Fibroblast of skin of back (primary cell): ENCODE measurements at regions not wholly inside any gene's neighbourhood (a gene's known extent, or its start where the extent isn't known, plus 50 kb on each side); places are given as distances from the start of the nearest gene placed in this dataset.
"Not testable (repeated sequence)": the region's sequence is repeated elsewhere in the genome, so short reads cannot be mapped to it uniquely, and the experiment has no call there.

Source experiments
- DNase-seq: peaks from one replicate; pipeline ENCODE4 v3.0.0-alpha.2; 2013

DNA sequence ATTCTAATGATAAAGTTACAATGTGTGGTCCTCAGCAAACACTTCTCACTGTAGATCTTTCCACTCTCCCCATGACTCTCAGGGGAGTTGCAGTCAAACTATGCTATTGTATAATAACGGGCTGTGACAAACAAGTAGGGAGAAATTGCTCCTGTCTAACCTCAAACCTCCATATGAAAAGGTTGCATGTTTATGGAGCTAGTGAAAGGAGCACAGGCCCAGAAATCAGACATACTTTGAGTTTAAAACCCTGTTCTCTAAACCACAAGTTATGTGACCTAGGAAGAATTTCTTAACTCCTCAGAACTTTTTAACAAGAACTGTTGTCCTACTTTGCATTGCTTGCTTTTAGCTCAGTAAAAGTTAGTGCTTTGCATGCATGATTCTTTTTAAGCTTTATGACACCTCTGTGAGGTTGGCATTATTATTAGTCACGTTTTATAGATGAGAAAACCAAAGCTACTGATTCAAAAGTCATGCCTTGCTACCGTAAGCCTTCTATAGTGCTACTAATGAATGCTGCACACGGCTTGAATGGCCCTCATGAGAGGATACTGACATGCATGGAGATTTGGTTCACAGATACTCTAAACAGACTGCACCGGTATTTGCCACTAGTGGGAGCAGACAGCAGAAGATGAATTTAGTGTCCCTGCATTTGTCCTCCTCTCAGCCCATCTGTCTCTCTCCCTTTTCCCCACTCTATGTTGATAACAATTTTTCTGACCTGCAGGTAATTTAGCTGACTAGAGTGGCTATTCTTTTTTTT is 129.5 kb upstream of the PCGF5 start:
- DNase-seq: no peak

DNA sequence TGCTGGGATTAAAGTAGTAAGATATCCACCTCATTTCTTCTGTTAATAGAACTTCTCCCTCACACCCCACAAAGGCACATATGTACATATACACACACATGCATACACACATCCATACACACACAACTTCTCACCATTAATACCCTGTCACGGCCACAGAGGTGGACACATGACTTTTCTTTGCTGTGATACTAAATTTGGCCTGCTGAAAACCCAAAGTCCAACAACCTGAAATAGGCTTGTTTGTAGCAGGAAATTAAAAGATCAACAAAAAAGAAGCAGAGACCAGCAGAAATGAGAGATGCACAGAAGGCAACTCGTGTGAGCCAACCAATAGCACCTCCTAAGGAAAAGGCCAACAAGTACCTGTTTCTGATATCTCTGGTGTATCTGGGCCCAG is 128.7 kb upstream of the PCGF5 start:
- DNase-seq: no peak

- DNase-seq: no peak
Measured at GRCh38 chr10:91096274-91096673, 124.2 kb upstream of the PCGF5 start.

DNA sequence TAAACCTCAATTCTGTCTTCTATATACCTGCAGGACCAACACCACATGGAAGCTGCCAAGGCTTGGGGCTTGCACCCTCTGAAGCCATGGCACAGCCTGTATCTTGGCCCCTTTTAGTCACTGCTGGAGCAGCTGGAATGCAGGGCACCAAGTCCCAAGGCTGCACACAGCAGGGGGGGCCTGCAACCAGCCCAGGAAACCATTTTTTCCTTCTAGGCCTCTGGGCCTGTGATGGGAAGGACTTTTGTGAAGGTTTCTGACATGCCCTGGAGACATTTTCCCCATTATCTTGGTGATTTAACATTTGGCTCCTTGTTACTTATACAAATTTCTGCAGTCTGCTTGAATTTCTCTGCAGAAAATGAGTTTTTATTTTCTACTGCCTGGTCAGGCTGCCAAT is 123.2 kb upstream of the PCGF5 start:
- DNase-seq: no peak

GRCh38 chr10:91098021-91098420 is 122.4 kb upstream of the PCGF5 start:
- DNase-seq: not testable (repeated sequence)

- DNase-seq: no peak
Measured at GRCh38 chr10:91103384-91104192, 116.9 kb upstream of the PCGF5 start.

GRCh38 chr10:91104193-91105041 is 116.0 kb upstream of the PCGF5 start:
- DNase-seq: no peak

DNA sequence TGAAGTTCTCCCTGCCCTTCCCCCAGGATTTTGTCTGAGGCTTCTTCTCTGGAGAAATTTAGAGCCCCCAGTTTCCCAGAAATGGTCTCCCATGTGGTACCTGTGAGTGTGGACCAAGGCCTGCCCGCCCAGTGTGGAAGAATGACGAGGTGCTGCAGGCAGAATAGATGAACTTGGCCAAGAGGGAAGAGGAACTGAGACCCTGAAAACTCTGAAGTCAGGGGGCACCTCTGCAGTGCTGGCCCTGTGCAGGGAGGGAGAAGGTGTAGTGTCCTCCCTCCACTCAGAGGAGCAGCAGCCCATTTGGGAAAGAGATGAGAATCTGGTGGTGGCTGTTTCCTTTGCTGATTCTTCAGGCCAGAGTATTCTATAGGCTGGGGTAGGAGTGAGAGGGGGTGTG is 115.2 kb upstream of the PCGF5 start:
- no peak for DNase-seq

- DNase-seq: no peak
Measured at GRCh38 chr10:91108820-91109219, 111.6 kb upstream of the PCGF5 start.

DNA sequence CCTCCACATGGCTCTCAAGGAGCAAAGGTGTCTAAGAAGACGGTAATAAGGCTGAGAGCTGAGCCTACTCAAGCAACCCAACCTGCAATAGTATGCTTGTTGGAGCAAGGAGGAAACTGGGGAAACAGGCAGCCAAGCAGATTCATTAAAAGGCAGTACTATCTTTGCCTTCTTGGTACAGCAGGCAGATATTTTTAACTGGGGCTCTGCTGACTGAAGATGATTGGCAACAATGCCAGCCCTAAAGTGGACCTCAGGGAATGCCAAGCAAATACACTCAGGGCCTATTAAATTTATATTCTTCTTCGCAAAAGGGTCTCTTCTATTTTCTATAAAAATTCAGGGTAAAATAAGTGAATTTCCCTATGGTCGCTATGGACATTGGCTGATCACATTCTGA is 109.4 kb upstream of the PCGF5 start:
- no peak for DNase-seq

- DNase-seq: no peak
Measured at GRCh38 chr10:91115618-91116390, 104.7 kb upstream of the PCGF5 start.

GRCh38 chr10:91117505-91117904 is 103.0 kb upstream of the PCGF5 start:
- no peak for DNase-seq

GRCh38 chr10:91120348-91120747 is 100.1 kb upstream of the PCGF5 start:
- no peak for DNase-seq

DNA sequence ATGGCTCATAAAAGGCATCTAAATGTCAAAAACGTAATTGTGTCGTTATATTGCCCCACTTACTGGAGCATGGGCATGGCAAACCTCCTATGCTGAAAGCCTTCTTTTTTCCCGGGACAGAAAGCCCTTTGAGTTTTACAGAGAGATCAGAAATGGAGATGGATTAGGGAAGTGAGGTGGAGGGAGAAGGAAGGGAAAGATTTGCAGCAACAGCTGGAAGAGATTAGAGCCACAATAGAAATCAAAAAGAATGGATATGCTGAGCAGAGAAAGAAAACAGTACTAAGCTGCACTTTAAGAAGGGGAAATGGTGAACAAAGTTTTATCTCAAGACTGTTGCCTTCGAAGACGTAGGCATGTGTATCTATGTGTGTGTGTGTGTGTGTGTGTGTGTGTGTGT is 97.2 kb upstream of the PCGF5 start:
- DNase-seq: no peak

DNA sequence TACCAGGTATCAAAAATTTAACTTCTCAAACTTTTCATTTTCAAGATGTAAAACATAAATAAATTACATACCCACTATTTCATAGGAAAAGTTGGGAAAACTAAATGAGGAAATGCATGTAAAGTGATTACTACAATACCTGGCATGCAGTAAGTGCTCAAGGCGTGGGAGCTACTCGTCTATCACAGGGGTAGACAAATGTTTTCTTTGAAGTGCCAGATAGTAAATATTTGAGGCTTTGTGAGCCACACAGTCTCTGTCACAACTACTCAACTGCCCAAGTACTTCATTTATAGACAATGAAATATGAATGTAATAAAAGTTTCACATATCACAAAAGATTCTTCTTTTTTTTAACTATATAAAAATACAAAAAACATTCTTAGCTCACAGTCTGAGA is 96.4 kb upstream of the PCGF5 start:
- no peak for DNase-seq

DNA sequence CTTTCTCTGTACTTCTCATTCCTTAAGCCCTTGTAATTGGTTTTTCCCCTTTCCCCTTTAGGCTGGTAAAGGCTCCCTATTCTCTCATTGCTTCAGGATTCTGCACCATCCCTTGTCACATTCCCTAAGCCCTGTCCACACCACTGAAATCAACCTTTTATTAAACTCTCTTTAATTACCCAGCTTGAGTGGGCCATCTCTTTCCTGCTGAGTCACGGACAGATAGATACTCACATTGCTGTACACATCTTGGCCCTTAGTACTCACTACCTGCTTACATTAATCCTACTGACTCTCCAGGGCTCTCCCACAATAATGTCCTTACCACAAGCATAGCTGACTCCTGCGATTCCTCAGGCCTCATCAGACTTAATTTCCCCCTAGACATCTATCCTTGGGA is 94.0 kb upstream of the PCGF5 start:
- no peak for DNase-seq

DNA sequence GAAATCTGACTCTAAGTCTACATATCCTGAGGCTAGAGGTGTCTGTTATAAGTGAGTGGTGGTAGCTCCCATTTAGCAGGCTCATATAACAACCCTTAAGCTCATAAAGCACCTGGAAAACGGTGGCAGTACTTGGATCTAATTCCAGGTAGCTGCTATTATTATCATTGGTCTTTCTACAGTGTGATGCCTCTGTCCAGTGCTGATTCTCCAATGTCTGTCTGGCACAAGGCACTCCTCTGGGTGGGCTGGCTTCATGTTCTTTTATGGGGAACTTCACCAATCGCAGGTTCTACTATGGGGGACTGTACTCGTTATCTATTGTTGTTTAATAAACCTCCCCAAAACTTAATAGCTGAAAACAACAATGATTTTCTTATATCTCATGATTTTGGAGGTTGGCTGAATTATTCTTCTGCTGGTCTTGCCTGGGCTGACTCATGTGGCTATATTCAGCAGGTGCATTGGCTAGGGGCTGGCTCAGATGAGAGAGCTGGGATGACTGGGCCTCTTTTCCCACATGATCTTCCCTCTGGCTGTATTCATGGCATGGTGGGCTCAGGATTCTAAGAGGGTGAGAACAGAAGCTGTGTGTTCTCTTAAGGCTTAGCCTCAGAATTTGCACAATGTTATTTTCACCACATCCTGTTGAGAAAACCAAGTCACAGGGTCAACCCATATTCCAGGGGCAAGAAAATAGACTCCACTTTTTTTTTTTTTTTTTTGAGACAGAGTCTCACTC is 93.0 kb upstream of the PCGF5 start:
- DNase-seq: peak; percentile 4

DNA sequence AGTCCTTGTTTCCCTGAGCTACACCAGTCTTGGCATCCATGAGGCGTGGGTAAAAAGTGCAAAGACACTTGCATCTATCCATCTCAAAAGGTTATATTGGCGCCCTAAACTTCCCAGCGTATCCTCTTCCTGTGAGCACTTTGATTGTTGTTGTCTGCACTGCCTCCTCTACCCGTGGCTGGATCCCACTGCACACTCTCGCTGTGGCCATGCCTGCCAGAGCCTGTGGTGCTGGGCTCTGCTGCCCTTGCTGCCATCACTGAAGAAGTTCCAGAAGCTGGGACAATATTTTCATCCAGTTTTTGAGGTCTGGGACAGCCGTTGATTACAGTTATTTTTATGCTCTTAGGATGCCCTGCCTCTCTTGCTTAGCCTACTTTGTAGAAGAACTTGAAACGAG is 85.3 kb upstream of the PCGF5 start:
- DNase-seq: no peak

DNA sequence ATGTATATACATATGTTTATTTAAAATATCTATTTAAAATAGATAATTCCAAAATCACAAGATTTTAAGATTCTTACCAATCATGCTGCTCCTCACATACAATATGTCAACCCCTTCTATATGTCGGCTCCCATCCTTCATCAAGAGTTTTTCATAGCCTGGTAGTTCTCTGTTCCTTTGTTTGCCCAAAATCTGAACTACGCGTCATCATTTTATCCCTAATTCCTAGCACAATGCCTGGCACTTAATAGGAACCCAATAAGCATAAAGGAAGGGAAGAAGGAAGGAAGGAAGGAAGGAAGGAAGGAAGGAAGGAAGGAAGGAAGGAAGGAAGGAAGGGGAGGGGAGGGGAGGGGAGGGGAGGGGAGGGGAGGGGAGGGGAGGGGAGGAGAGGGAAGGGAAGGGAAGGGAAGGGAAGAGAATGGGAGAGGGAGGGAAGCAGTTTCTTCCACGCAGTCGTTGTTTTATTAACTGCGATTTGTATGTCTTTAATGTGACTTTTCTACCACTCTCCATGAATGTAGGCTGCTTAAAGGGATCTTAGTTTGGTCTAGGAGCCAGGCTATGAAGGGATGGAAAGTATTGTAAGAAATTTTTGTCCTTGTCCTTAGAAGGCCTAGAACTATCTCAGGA is 83.3 kb upstream of the PCGF5 start:
- DNase-seq: no peak

- DNase-seq: no peak
Measured at GRCh38 chr10:91137822-91138221, 82.6 kb upstream of the PCGF5 start.

GRCh38 chr10:91140995-91141549 is 79.4 kb upstream of the PCGF5 start:
- DNase-seq: no peak
